ENCODE measurements at regions not wholly inside any gene's neighbourhood (a gene's known extent, or its start where the extent isn't known, plus 50 kb on each side); places are given as distances from the start of the nearest gene placed in this dataset.

- TF ChIP-seq, protein P1, sequence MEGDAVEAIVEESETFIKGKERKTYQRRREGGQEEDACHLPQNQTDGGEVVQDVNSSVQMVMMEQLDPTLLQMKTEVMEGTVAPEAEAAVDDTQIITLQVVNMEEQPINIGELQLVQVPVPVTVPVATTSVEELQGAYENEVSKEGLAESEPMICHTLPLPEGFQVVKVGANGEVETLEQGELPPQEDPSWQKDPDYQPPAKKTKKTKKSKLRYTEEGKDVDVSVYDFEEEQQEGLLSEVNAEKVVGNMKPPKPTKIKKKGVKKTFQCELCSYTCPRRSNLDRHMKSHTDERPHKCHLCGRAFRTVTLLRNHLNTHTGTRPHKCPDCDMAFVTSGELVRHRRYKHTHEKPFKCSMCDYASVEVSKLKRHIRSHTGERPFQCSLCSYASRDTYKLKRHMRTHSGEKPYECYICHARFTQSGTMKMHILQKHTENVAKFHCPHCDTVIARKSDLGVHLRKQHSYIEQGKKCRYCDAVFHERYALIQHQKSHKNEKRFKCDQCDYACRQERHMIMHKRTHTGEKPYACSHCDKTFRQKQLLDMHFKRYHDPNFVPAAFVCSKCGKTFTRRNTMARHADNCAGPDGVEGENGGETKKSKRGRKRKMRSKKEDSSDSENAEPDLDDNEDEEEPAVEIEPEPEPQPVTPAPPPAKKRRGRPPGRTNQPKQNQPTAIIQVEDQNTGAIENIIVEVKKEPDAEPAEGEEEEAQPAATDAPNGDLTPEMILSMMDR (IDR thresholded peaks at IDR 0.05; ENCODE audit: insufficient read depth, low read length, poor library complexity, severe bottlenecking): no peak
- TF ChIP-seq EZH2phosphoT487 (conservative IDR thresholded peaks at IDR 0.05; ENCODE audit: low read length): no peak
Measured at GRCh38 chr10:8830876-8831275, 776.4 kb downstream of the GATA3 start.
